HG03520 (cell line): ENCODE measurements at regions not wholly inside any gene's neighbourhood (a gene's known extent, or its start where the extent isn't known, plus 50 kb on each side); places are given as distances from the start of the nearest gene placed in this dataset.
"Not testable (repeated sequence)": the region's sequence is repeated elsewhere in the genome, so short reads cannot be mapped to it uniquely, and the experiment has no call there.

ENCODE experiments used
- ATAC-seq: cut with Tn5 transposase; IDR thresholded peaks from one replicate; pipeline ENCODE4 v1.9.1; 2021; ENCODE audit warnings: mild to moderate bottlenecking, moderate library complexity; ENCODE audit not compliant: unreplicated experiment

GRCh38 chr6:88458662-88459061 lies 292.5 kb upstream of the CNR1 start:
- ATAC-seq = no peak

GRCh38 chr6:88456221-88456859 lies 290.2 kb upstream of the CNR1 start:
- no peak for ATAC-seq

GRCh38 chr6:88455317-88455716 lies 289.2 kb upstream of the CNR1 start:
- ATAC-seq = no peak

- ATAC-seq = no peak
These were observed 288.5 kb upstream of the CNR1 start for GRCh38 chr6:88454658-88455057.

- no peak for ATAC-seq
These were observed 283.6 kb upstream of the CNR1 start for GRCh38 chr6:88449770-88450169.

- ATAC-seq = no peak
These were observed 279.2 kb upstream of the CNR1 start for GRCh38 chr6:88445188-88445965.

GRCh38 chr6:88443554-88443953 lies 277.4 kb upstream of the CNR1 start:
- ATAC-seq = no peak

GRCh38 chr6:88442737-88443136 lies 276.6 kb upstream of the CNR1 start:
- no peak for ATAC-seq

GRCh38 chr6:88441346-88441745 lies 275.2 kb upstream of the CNR1 start:
- ATAC-seq = no peak

- ATAC-seq = no peak
These were observed 261.9 kb upstream of the CNR1 start for GRCh38 chr6:88428068-88428467.

GRCh38 chr6:88426005-88426404 lies 259.9 kb upstream of the CNR1 start:
- no peak for ATAC-seq

GRCh38 chr6:88422831-88423230 lies 256.7 kb upstream of the CNR1 start:
- ATAC-seq = no peak

GRCh38 chr6:88420967-88421488 lies 254.9 kb upstream of the CNR1 start:
- not testable (repeated sequence) for ATAC-seq

- ATAC-seq = not testable (repeated sequence)
These were observed 253.0 kb upstream of the CNR1 start for GRCh38 chr6:88418921-88419810.

- not testable (repeated sequence) for ATAC-seq
These were observed 251.2 kb upstream of the CNR1 start for GRCh38 chr6:88417361-88417760.

GRCh38 chr6:88413459-88413858 lies 247.3 kb upstream of the CNR1 start:
- ATAC-seq = no peak

- ATAC-seq = not testable (repeated sequence)
These were observed 242.2 kb upstream of the CNR1 start for GRCh38 chr6:88408355-88408754.

GRCh38 chr6:88406674-88407073 lies 240.5 kb upstream of the CNR1 start:
- not testable (repeated sequence) for ATAC-seq

- no peak for ATAC-seq
These were observed 237.3 kb upstream of the CNR1 start for GRCh38 chr6:88403486-88403885.

- ATAC-seq = no peak
These were observed 236.8 kb upstream of the CNR1 start for GRCh38 chr6:88402909-88403308.

GRCh38 chr6:88390998-88391397 lies 224.9 kb upstream of the CNR1 start:
- ATAC-seq = not testable (repeated sequence)
